Panc1 (cell line): ENCODE measurements at regions not wholly inside any gene's neighbourhood (a gene's known extent, or its start where the extent isn't known, plus 50 kb on each side); places are given as distances from the start of the nearest gene placed in this dataset.

ENCODE experiments used
- ATAC-seq: fragments of 200-7000 bp; cut with Tn5 transposase; 2 replicates; pipeline ENCODE4 v1.9.1; 2020; ENCODE audit warnings: mild to moderate bottlenecking, moderate library complexity
- BruUV-seq: library from RNA; stranded (reverse); fragments of 400-500 nt; replicated peaks from 2 replicates; lab custom pipeline; 2021; lab: Mats Ljungman, UMichigan
- CTCF ChIA-PET: fragments of 300-600 bp; sonication (Branson Sonifier 250); formaldehyde crosslinking; loops from one replicate; lab custom pipeline; 2022; ENCODE audit warnings: antibody characterized with exemption; lab: Charles Lee
- POLR2A ChIA-PET: fragments of 300-600 bp; sonication (Branson Sonifier 250); formaldehyde crosslinking; loops from one replicate; lab custom pipeline; 2022; ENCODE audit warnings: antibody characterized with exemption; lab: Charles Lee
- DNase-seq: peaks from one replicate; pipeline ENCODE4 v3.0.0-alpha.2; 2010; ENCODE audit warnings: low read depth, low spot score
- H3K27ac ChIP-seq: 2 replicates; pipeline ENCODE4 v1.5.1; 2011; ENCODE audit warnings: mild to moderate bottlenecking, low read length, inconsistent platforms
- H3K27me3 ChIP-seq: fragments of 200-500 bp; sonication (Bioruptor generic); 2 replicates; pipeline ENCODE4 v1.6.0; 2014; ENCODE audit warnings: low read length, inconsistent platforms; ENCODE audit not compliant: control insufficient read depth, insufficient read depth
- H3K36me3 ChIP-seq: fragments of 200-500 bp; sonication (Bioruptor generic); 2 replicates; pipeline ENCODE4 v1.5.1; 2014; ENCODE audit warnings: inconsistent platforms, mild to moderate bottlenecking, low read length, moderate library complexity; ENCODE audit not compliant: control insufficient read depth, insufficient read depth
- H3K4me1 ChIP-seq: 2 replicates; pipeline ENCODE4 v1.5.1; 2011; ENCODE audit warnings: inconsistent platforms, mild to moderate bottlenecking, low read length, moderate library complexity; ENCODE audit not compliant: control insufficient read depth, insufficient read depth
- H3K4me3 ChIP-seq, 2 experiments: 2 replicates each; pipeline ENCODE4 v1.5.1; 2011 to 2012; ENCODE audit warnings: low read depth in 2 of 2, low read length in 2 of 2, mild to moderate bottlenecking in 2 of 2, inconsistent platforms in 1 of 2, moderate library complexity in 1 of 2
- H3K9me3 ChIP-seq: fragments of 200-500 bp; sonication (Bioruptor generic); 2 replicates; pipeline ENCODE4 v1.5.1; 2014; ENCODE audit warnings: low read depth, mild to moderate bottlenecking, inconsistent platforms, low read length, moderate library complexity; ENCODE audit not compliant: control insufficient read depth, insufficient read depth
- POLR2AphosphoS5 ChIP-seq: IDR thresholded peaks from 2 replicates; pipeline ENCODE4 v1.6.1; 2012; ENCODE audit warnings: mild to moderate bottlenecking, low read depth, low read length, moderate library complexity
- REST ChIP-seq, 2 experiments: IDR thresholded peaks; 2 replicates each; pipeline ENCODE4 v1.6.1; 2011 to 2012; ENCODE audit warnings: low read depth in 2 of 2, control low read depth in 1 of 2, low read length in 1 of 2, mild to moderate bottlenecking in 1 of 2, moderate library complexity in 1 of 2; ENCODE audit not compliant: insufficient read depth in 1 of 2
- SIN3A ChIP-seq: IDR thresholded peaks from 2 replicates; pipeline ENCODE4 v1.6.1; 2012; ENCODE audit warnings: low read depth, mild to moderate bottlenecking, low read length, moderate library complexity, borderline replicate concordance; ENCODE audit not compliant: insufficient read depth
- TCF7L2 ChIP-seq: IDR thresholded peaks from 2 replicates; pipeline ENCODE4 v1.6.1; 2011; ENCODE audit warnings: mild to moderate bottlenecking, low read depth, low read length, inconsistent platforms
- in situ Hi-C: cut with HindIII; loops from 2 replicates; pipeline ENCODE4 v1.10.0; 2016; ENCODE audit warnings: low sequenced_read_pairs, low pct_unique_long_range_greater_than_20kb
- intact Hi-C: fragments of 100-400 bp; cut with micrococcal nuclease; formaldehyde crosslinking; loops from one replicate; pipeline ENCODE4 v1.10.0; 2022; ENCODE audit not compliant: unreplicated experiment
- TF ChIP-seq, protein P1 (sequence below): fragments of 450-650 bp; IDR thresholded peaks from 2 replicates; pipeline ENCODE4 v1.5.1; 2017; ENCODE audit warnings: mild to moderate bottlenecking

DNA sequence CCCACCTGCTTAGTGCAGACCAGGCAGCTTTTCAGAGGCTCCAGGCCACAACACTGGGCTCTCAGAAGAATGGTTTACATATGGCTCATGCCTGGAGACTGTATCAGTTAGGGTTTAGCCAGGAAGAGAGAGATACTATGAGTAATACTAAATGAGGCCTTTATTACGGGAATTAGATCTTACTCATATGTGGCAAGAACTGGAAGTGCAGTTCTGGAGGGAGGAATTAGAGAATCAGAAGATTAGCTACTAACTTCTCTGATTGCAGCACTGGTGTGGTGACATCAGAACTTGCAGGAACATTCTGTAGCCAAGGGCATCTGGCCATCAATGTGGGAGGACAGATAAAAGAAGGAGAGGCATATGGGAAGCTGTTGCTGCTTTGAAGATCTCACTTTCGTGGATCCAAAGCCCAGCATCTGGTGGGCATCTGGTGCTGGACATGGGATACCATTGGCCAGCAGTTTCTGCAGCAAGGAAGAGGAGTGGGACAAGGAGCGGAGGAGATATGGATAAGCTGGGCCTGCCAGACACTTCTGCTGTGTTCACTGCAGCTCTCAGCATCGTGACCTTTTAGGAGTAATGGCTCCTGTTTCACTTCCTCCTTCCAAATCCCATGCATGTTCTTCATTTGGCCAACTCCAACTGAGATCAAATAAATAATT, 248.5 kb downstream of the BTBD3 start:
- Histone ChIP-seq H3K9me3 (no peaks in the 10 kb centered on the region), H3K4me1 (no peaks in the 10 kb centered on the region), H3K36me3 (no peaks in the 10 kb centered on the region), H3K4me3 (no peak overlapping the region), H3K27ac (no peak overlapping the region), H3K27me3 (no peaks in the 10 kb centered on the region)
- intact Hi-C loops (no loop called here), in situ Hi-C loops (no loop called here)
- BruUV-seq: no TSS peak
- ChIA-PET CTCF (no interaction called here), POLR2A (no interaction called here)
- ATAC-seq: no peak
- TF ChIP-seq REST (IDR thresholded peaks at IDR 0.05; ENCODE audit: insufficient read depth in 1 of 2, low read depth in 2 of 2, low read length in 1 of 2) (no peak), POLR2AphosphoS5 (no peak), SIN3A (no peak), TCF7L2 (no peak)
- TF ChIP-seq, protein P1, sequence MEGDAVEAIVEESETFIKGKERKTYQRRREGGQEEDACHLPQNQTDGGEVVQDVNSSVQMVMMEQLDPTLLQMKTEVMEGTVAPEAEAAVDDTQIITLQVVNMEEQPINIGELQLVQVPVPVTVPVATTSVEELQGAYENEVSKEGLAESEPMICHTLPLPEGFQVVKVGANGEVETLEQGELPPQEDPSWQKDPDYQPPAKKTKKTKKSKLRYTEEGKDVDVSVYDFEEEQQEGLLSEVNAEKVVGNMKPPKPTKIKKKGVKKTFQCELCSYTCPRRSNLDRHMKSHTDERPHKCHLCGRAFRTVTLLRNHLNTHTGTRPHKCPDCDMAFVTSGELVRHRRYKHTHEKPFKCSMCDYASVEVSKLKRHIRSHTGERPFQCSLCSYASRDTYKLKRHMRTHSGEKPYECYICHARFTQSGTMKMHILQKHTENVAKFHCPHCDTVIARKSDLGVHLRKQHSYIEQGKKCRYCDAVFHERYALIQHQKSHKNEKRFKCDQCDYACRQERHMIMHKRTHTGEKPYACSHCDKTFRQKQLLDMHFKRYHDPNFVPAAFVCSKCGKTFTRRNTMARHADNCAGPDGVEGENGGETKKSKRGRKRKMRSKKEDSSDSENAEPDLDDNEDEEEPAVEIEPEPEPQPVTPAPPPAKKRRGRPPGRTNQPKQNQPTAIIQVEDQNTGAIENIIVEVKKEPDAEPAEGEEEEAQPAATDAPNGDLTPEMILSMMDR: no peak
- DNase-seq: no peak

DNA sequence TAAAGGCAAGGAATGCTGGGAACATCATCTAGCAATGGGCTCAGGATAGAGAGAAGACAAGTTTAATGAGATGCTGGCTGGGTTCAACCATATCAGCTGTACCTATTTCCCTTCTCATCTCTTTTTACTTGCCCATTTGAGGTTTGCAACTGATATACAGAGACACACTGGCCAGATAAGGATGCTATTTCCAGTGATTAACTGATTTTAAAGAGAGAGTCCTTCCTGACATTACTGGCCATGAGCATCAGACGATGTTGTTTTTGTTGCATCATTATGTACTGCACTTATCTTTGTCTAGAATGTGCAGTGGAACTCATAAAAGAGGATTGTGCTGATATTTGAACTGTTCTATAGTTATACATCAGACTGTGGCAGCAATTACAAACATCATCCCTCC, 252.7 kb downstream of the BTBD3 start:
- Histone ChIP-seq H3K4me1 (no peaks in the 10 kb centered on the region), H3K27ac (no peak overlapping the region), H3K27me3 (no peaks in the 10 kb centered on the region), H3K9me3 (no peaks in the 10 kb centered on the region), H3K4me3 (no peak overlapping the region), H3K36me3 (no peaks in the 10 kb centered on the region)
- TF ChIP-seq, protein P1: no peak
- no peak for TF ChIP-seq TCF7L2
- TF ChIP-seq SIN3A: no peak
- no peak for TF ChIP-seq REST (IDR thresholded peaks at IDR 0.05; ENCODE audit: insufficient read depth in 1 of 2, low read depth in 2 of 2, low read length in 1 of 2)
- no peak for TF ChIP-seq POLR2AphosphoS5
- intact Hi-C loops (no loop called here), in situ Hi-C loops (no loop called here)
- no peak for ATAC-seq
- CTCF ChIA-PET: no interaction called here
- POLR2A ChIA-PET: no interaction called here
- BruUV-seq: no TSS peak
- DNase-seq: no peak
